ENCODE measurements at regions not wholly inside any gene's neighbourhood (a gene's known extent, or its start where the extent isn't known, plus 50 kb on each side); places are given as distances from the start of the nearest gene placed in this dataset.

GRCh38 chr5:3127423-3127911, 376.0 kb upstream of the IRX2 start:
- no peak for DNase-seq

- no peak for DNase-seq
Observed at GRCh38 chr5:3126639-3127038, 375.2 kb upstream of the IRX2 start.

GRCh38 chr5:3124410-3124809, 372.9 kb upstream of the IRX2 start:
- no peak for DNase-seq

GRCh38 chr5:3123763-3124157, 372.3 kb upstream of the IRX2 start:
- no peak for DNase-seq

GRCh38 chr5:3122985-3123762, 371.7 kb upstream of the IRX2 start:
- no peak for DNase-seq

GRCh38 chr5:3122216-3122615, 370.7 kb upstream of the IRX2 start:
- no peak for DNase-seq

GRCh38 chr5:3121813-3122212, 370.3 kb upstream of the IRX2 start:
- no peak for DNase-seq

GRCh38 chr5:3120028-3120427, 368.6 kb upstream of the IRX2 start:
- no peak for DNase-seq

- DNase-seq: no peak
Observed at GRCh38 chr5:3119435-3119834, 368.0 kb upstream of the IRX2 start.

GRCh38 chr5:3118340-3118739, 366.9 kb upstream of the IRX2 start:
- no peak for DNase-seq

- no peak for DNase-seq
Observed at GRCh38 chr5:3116366-3116765, 364.9 kb upstream of the IRX2 start.

- DNase-seq: no peak
Observed at GRCh38 chr5:3114467-3114866, 363.0 kb upstream of the IRX2 start.

GRCh38 chr5:3110371-3110770, 358.9 kb upstream of the IRX2 start:
- DNase-seq: no peak

- DNase-seq: no peak
Observed at GRCh38 chr5:3107156-3107611, 355.7 kb upstream of the IRX2 start.

GRCh38 chr5:3105581-3105980, 354.1 kb upstream of the IRX2 start:
- no peak for DNase-seq

GRCh38 chr5:3105172-3105571, 353.7 kb upstream of the IRX2 start:
- no peak for DNase-seq

GRCh38 chr5:3104429-3105060, 353.1 kb upstream of the IRX2 start:
- DNase-seq: no peak

GRCh38 chr5:3103262-3103811, 351.9 kb upstream of the IRX2 start:
- no peak for DNase-seq

GRCh38 chr5:3102531-3102930, 351.1 kb upstream of the IRX2 start:
- no peak for DNase-seq

GRCh38 chr5:3101561-3101960, 350.1 kb upstream of the IRX2 start:
- no peak for DNase-seq

GRCh38 chr5:3100921-3101551, 349.6 kb upstream of the IRX2 start:
- no peak for DNase-seq

GRCh38 chr5:3099954-3100353, 348.5 kb upstream of the IRX2 start:
- no peak for DNase-seq

GRCh38 chr5:3099526-3099925, 348.0 kb upstream of the IRX2 start:
- DNase-seq: no peak

GRCh38 chr5:3098821-3099220, 347.3 kb upstream of the IRX2 start:
- DNase-seq: no peak

All from fibroblast of skin of right biceps (primary cell).